ENCODE measurements at regions not wholly inside any gene's neighbourhood (a gene's known extent, or its start where the extent isn't known, plus 50 kb on each side); places are given as distances from the start of the nearest gene placed in this dataset.
"Not testable (repeated sequence)": the region's sequence is repeated elsewhere in the genome, so short reads cannot be mapped to it uniquely, and the experiment has no call there.

GRCh38 chr1:111063595-111063994 lies 76.3 kb downstream of the DRAM2 start:
- DNase-seq (ENCODE audit: low read depth in 1 of 2, low spot score in 1 of 2): no peak

- no peak for DNase-seq (ENCODE audit: low read depth in 1 of 2, low spot score in 1 of 2)
These were observed 77.3 kb downstream of the DRAM2 start for GRCh38 chr1:111062624-111063023.

- no peak for DNase-seq (ENCODE audit: low read depth in 1 of 2, low spot score in 1 of 2)
These were observed 77.8 kb downstream of the DRAM2 start for GRCh38 chr1:111062081-111062480.

- no peak for DNase-seq (ENCODE audit: low read depth in 1 of 2, low spot score in 1 of 2)
These were observed 85.2 kb downstream of the DRAM2 start for GRCh38 chr1:111054656-111055055.

GRCh38 chr1:111052246-111052645 lies 87.6 kb downstream of the DRAM2 start:
- no peak for DNase-seq (ENCODE audit: low read depth in 1 of 2, low spot score in 1 of 2)

- not testable (repeated sequence) for DNase-seq (ENCODE audit: low read depth in 1 of 2, low spot score in 1 of 2)
These were observed 84.5 kb upstream of the LRIF1 start for GRCh38 chr1:111048253-111048652.

GRCh38 chr1:111045033-111045722 lies 81.5 kb upstream of the LRIF1 start:
- DNase-seq (ENCODE audit: low read depth in 1 of 2, low spot score in 1 of 2): no peak

- no peak for DNase-seq (ENCODE audit: low read depth in 1 of 2, low spot score in 1 of 2)
These were observed 68.7 kb upstream of the LRIF1 start for GRCh38 chr1:111032295-111032897.

GRCh38 chr1:111030590-111030989 lies 66.9 kb upstream of the LRIF1 start:
- peak in 1 of 2 donors; percentile 5 for DNase-seq (ENCODE audit: low read depth in 1 of 2, low spot score in 1 of 2)

- DNase-seq (ENCODE audit: low read depth in 1 of 2, low spot score in 1 of 2): no peak
These were observed 61.4 kb upstream of the LRIF1 start for GRCh38 chr1:111025109-111025508.

GRCh38 chr1:111015222-111015621 lies 51.5 kb upstream of the LRIF1 start:
- DNase-seq (ENCODE audit: low read depth in 1 of 2, low spot score in 1 of 2): no peak
